ENCODE measurements at regions not wholly inside any gene's neighbourhood (a gene's known extent, or its start where the extent isn't known, plus 50 kb on each side); places are given as distances from the start of the nearest gene placed in this dataset.

DNA sequence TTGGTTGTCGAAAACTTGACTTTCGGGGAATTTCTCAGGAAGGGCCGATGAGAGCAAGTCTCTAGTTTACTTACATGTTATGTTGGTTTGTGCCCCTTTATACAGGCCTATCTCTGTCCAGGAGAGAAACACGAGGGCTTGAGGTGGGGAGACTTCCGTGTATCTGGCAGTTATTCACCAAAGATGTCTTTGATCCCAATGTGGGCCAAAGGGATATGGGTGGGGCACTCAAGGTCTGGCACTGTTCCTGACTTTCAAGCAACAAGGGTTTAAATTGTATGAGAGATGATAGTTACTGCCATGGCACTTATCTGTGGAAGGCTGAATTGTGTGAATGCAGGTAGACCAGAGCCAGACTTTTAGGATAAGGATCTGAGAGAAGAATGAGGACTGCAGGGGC, 137.2 kb upstream of the DHRS4 start:
- TF ChIP-seq, protein P1, sequence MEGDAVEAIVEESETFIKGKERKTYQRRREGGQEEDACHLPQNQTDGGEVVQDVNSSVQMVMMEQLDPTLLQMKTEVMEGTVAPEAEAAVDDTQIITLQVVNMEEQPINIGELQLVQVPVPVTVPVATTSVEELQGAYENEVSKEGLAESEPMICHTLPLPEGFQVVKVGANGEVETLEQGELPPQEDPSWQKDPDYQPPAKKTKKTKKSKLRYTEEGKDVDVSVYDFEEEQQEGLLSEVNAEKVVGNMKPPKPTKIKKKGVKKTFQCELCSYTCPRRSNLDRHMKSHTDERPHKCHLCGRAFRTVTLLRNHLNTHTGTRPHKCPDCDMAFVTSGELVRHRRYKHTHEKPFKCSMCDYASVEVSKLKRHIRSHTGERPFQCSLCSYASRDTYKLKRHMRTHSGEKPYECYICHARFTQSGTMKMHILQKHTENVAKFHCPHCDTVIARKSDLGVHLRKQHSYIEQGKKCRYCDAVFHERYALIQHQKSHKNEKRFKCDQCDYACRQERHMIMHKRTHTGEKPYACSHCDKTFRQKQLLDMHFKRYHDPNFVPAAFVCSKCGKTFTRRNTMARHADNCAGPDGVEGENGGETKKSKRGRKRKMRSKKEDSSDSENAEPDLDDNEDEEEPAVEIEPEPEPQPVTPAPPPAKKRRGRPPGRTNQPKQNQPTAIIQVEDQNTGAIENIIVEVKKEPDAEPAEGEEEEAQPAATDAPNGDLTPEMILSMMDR (IDR thresholded peaks at IDR 0.05; ENCODE audit: low read depth, low read length) = no peak
- DNase-seq (ENCODE audit: extremely low read depth, low read depth) = no peak

DNA sequence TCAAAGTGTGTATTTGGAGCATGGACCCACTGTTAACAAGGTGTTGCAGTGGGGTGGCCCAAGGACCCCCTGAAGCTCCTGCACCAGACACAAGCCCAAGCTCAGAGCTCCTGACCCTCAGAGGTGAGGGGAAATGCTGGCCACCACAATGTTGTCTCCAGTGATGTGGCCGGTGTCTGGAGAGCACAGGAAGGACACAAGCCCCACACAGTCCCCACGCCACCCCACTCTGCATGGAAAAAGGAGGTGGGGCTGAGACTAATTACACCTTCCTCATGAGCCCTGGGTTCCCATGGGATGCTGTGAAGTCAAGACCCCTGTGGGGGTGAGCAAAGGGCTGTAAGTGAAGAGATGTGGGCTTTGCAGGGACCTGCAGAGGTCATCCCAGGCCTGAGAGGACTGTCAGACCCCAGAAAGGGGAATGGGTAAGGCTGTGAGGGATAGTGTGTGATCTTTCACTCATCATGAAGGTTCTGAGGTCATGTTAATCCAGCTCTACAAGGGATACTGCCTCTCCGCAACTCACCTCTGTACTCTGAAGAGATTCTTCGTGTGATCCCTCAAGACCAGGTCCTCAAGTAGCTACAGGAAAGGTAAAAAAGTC, 136.3 kb upstream of the DHRS4 start:
- TF ChIP-seq, protein P1 (IDR thresholded peaks at IDR 0.05; ENCODE audit: low read depth, low read length) = no peak
- DNase-seq (ENCODE audit: extremely low read depth, low read depth) = no peak

DNA sequence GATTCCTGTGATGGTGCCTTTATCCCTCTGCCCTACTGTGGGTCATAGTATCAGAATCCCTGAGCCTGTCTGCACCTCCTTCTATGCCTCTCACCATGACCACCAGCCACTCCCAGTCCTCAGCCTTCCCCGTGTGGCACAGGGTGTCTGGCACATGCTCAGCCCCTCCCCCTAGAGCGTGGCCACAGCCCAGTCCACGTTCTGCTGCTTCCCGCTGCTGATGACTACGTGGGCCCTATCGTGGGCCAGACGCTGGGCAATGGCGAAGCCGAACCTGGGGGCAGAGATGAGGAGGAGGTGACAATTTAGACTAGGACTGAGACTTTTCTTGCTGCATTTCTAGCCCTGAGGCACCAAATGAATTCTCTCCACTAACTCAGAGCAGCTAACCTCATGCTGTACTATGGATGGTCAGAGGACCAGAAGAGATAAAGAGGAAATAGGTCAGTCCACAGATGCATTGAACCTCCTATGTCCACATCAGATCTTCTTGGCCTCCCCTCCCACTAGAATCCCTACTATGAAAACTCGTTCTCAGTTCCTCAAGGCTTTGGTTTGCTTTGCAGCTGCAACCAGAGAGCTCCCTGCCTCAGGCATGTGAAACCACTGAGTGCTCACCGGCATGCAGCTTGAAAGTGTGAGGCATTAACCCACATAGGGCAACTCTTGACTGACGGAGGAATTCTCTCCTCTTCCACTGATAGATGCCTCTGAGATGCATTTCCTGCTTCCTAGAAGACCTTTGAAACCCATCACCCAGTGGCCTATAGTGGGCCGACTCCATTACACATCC, 126.3 kb upstream of the DHRS4 start:
- TF ChIP-seq, protein P1 (IDR thresholded peaks at IDR 0.05; ENCODE audit: low read depth, low read length) = no peak
- DNase-seq (ENCODE audit: extremely low read depth, low read depth) = no peak

DNA sequence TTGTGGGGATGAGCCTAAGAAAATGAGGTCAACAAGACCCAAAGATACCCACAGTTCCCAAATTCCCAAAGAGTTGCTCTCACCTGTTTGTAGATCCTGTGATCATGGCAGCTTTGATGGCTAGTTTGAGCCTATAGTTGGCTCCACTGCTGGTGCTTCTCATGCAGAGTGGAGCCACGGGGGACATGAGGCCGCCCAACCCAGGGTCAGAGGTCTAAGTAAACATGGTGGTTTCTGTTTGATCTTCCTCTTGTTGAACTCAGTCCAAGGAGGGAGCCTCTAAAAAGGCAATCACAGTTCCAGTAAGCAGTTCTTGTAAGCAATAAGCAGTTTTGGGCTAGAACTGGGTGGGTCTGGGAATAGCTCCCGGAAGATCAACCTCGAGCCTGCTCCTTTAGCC, 125.6 kb upstream of the DHRS4 start:
- TF ChIP-seq, protein P1 (IDR thresholded peaks at IDR 0.05; ENCODE audit: low read depth, low read length) = no peak
- DNase-seq (ENCODE audit: extremely low read depth, low read depth) = no peak

DNA sequence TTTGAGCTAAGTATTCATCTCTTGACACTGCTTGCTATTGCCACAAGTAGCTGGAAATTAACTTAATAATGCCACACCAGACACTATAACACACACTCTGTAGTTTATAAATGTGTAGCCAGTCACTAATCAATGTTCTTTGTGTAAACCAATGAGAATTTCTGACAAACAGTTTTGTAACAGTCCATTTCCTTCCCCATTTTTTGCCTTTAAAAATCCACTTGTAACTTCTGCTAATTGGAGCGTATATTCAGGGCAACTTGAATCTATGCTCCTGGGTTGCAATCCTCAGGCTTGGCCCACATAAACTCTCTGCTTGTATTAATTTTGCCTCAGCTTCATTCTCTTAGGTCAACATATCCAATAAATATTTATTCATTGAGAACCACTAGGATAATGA, 125.0 kb upstream of the DHRS4 start:
- DNase-seq (ENCODE audit: extremely low read depth, low read depth) = no peak
- TF ChIP-seq, protein P1 (IDR thresholded peaks at IDR 0.05; ENCODE audit: low read depth, low read length) = no peak

DNA sequence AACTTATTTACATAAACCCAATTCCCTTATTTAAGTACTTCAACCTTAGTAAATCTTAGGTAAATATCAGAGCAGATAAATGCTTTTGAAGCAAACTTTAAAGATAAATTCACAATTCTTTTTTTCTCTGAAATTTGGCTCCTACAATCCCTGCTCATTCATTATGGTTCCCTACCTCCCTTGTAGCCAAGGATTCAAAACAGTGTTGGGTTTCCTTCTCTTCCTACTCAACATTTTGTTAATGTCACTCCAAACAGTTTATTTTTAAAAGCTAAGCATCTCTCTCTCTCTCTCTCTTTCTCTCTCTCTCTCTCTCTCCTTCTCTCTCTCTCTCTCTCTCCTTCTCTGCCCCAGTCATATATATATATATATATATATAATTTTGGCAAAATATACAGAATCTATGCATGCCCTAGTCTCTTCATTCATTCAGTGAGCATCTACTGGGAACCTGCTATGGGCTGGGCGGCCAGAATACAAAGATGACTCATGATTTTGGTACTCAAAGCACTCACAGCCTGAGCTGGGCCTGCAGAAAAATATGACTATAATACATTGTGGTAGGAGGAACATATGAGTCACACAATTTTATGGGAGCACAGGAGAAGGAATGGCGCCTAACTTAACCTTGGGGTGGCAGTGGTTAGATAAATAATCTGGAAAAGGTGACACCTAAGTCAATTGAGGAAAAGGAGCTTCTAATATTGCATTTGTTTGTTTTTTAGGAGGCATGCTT, 123.7 kb upstream of the DHRS4 start:
- TF ChIP-seq, protein P1 (IDR thresholded peaks at IDR 0.05; ENCODE audit: low read depth, low read length) = no peak
- peak; percentile 36 for DNase-seq (ENCODE audit: extremely low read depth, low read depth)

DNA sequence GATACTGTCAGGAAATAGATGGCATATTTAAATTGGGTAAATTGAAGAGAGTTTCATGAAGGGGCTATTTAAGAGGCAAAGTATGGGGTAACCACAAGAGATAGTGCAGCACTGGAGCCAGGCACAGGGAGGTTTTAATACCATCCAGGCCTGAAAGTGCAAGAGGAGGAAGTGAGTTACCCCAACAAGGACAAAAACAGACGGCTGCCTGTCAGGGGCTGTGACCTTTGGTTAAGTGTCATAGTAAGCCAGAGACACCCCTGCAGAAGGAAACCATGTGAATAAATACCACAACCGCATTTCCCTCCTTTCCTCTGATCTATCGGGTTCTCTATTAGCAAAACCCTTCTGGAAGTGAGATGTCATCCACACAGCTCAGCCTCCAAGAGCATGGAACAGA, 122.0 kb upstream of the DHRS4 start:
- no peak for DNase-seq (ENCODE audit: extremely low read depth, low read depth)
- TF ChIP-seq, protein P1 (IDR thresholded peaks at IDR 0.05; ENCODE audit: low read depth, low read length) = no peak
